HG03045 (cell line): ENCODE measurements at regions not wholly inside any gene's neighbourhood (a gene's known extent, or its start where the extent isn't known, plus 50 kb on each side); places are given as distances from the start of the nearest gene placed in this dataset.

Experiments used
- ATAC-seq: cut with Tn5 transposase; IDR thresholded peaks from one replicate; pipeline ENCODE4 v1.9.1; 2021; ENCODE audit warnings: mild to moderate bottlenecking, moderate library complexity; ENCODE audit not compliant: unreplicated experiment

GRCh38 chr12:42704340-42704739 is 114.8 kb upstream of the PRICKLE1 start:
- no peak for ATAC-seq

- no peak for ATAC-seq
Observed at GRCh38 chr12:42701084-42701483, 111.5 kb upstream of the PRICKLE1 start.

- no peak for ATAC-seq
Observed at GRCh38 chr12:42698213-42698612, 108.7 kb upstream of the PRICKLE1 start.

- no peak for ATAC-seq
Observed at GRCh38 chr12:42696406-42697149, 107.0 kb upstream of the PRICKLE1 start.

GRCh38 chr12:42695490-42695995 is 106.0 kb upstream of the PRICKLE1 start:
- ATAC-seq, result no peak

GRCh38 chr12:42692749-42693148 is 103.2 kb upstream of the PRICKLE1 start:
- ATAC-seq, result no peak

GRCh38 chr12:42691991-42692557 is 102.5 kb upstream of the PRICKLE1 start:
- no peak for ATAC-seq

- ATAC-seq, result no peak
Observed at GRCh38 chr12:42690264-42690663, 100.7 kb upstream of the PRICKLE1 start.

- no peak for ATAC-seq
Observed at GRCh38 chr12:42689699-42690098, 100.2 kb upstream of the PRICKLE1 start.

GRCh38 chr12:42686514-42687172 is 97.1 kb upstream of the PRICKLE1 start:
- ATAC-seq, result no peak

GRCh38 chr12:42684802-42685071 is 95.2 kb upstream of the PRICKLE1 start:
- ATAC-seq, result no peak

GRCh38 chr12:42683933-42684801 is 94.6 kb upstream of the PRICKLE1 start:
- ATAC-seq, result no peak

- ATAC-seq, result no peak
Observed at GRCh38 chr12:42683266-42683665, 93.7 kb upstream of the PRICKLE1 start.

GRCh38 chr12:42679466-42679865 is 89.9 kb upstream of the PRICKLE1 start:
- no peak for ATAC-seq

- no peak for ATAC-seq
Observed at GRCh38 chr12:42677461-42677860, 87.9 kb upstream of the PRICKLE1 start.

- ATAC-seq, result no peak
Observed at GRCh38 chr12:42673535-42673934, 84.0 kb upstream of the PRICKLE1 start.

- no peak for ATAC-seq
Observed at GRCh38 chr12:42670719-42671118, 81.2 kb upstream of the PRICKLE1 start.

- no peak for ATAC-seq
Observed at GRCh38 chr12:42669553-42669952, 80.0 kb upstream of the PRICKLE1 start.

GRCh38 chr12:42666671-42667243 is 77.2 kb upstream of the PRICKLE1 start:
- ATAC-seq, result no peak

- ATAC-seq, result no peak
Observed at GRCh38 chr12:42663621-42664020, 74.1 kb upstream of the PRICKLE1 start.
